ENCODE measurements at regions not wholly inside any gene's neighbourhood (a gene's known extent, or its start where the extent isn't known, plus 50 kb on each side); places are given as distances from the start of the nearest gene placed in this dataset.

- TF ChIP-seq CTCF (IDR thresholded peaks at IDR 0.05) (no peak), POLR2A (IDR thresholded peaks at IDR 0.05) (no peak)
Observed at GRCh38 chr20:60257671-60258070, 299.4 kb downstream of the CDH26 start.
